ENCODE measurements at regions not wholly inside any gene's neighbourhood (a gene's known extent, or its start where the extent isn't known, plus 50 kb on each side); places are given as distances from the start of the nearest gene placed in this dataset.
"Not testable (repeated sequence)": the region's sequence is repeated elsewhere in the genome, so short reads cannot be mapped to it uniquely, and the experiment has no call there.

GRCh38 chr1:172835834-172836233, 176.9 kb downstream of the FASLG start:
- Histone ChIP-seq H3K9me2 (replicated peaks; ENCODE audit: insufficient read depth, low read length) (no peaks in the 10 kb centered on the region), H4K20me1 (ENCODE audit: low read depth, low read length) (no peaks in the 10 kb centered on the region), H3K4me2 (ENCODE audit: low read depth, low read length, poor library complexity, severe bottlenecking) (no peak overlapping the region), H3K27me3 (ENCODE audit: low read length) (no peaks in the 10 kb centered on the region), H2AFZ (ENCODE audit: low read depth, low read length, severe bottlenecking) (no peak overlapping the region), H3K9me3 (ENCODE audit: insufficient read depth, low read length) (no peaks in the 10 kb centered on the region), H3K9ac (ENCODE audit: low read length) (no peak overlapping the region), H3K27ac (ENCODE audit: low read depth, low read length) (no peak overlapping the region), H3K79me2 (ENCODE audit: insufficient read depth, low read length) (no peaks in the 10 kb centered on the region), H3K36me3 (ENCODE audit: low read length) (no peaks in the 10 kb centered on the region), H3F3A (ENCODE audit: insufficient read depth) (no peaks in the 10 kb centered on the region), H3K4me3 (ENCODE audit: insufficient read depth, low read length, poor library complexity, severe bottlenecking) (no peak overlapping the region)
- TF ChIP-seq EZH2phosphoT487 (conservative IDR thresholded peaks at IDR 0.05; ENCODE audit: low read length) = no peak
- no peak for TF ChIP-seq CTCF (IDR thresholded peaks at IDR 0.05; ENCODE audit: insufficient read depth, low read length, poor library complexity, severe bottlenecking)

GRCh38 chr1:172837816-172838679, 179.1 kb downstream of the FASLG start:
- no peaks in the 10 kb centered on the region for H3K9me2 ChIP-seq (replicated peaks; ENCODE audit: insufficient read depth, low read length)
- TF ChIP-seq EZH2phosphoT487 (conservative IDR thresholded peaks at IDR 0.05; ENCODE audit: low read length) (no peak), CTCF (IDR thresholded peaks at IDR 0.05; ENCODE audit: insufficient read depth, low read length, poor library complexity, severe bottlenecking) (no peak)
- H4K20me1 ChIP-seq (ENCODE audit: low read depth, low read length) = no peaks in the 10 kb centered on the region
- no peaks in the 10 kb centered on the region for H3K36me3 ChIP-seq (ENCODE audit: low read length)
- no peaks in the 10 kb centered on the region for H3K79me2 ChIP-seq (ENCODE audit: insufficient read depth, low read length)
- no peak overlapping the region for H2AFZ ChIP-seq (ENCODE audit: low read depth, low read length, severe bottlenecking)
- no peak overlapping the region for H3K4me2 ChIP-seq (ENCODE audit: low read depth, low read length, poor library complexity, severe bottlenecking)
- H3K9me3 ChIP-seq (ENCODE audit: insufficient read depth, low read length) = no peaks in the 10 kb centered on the region
- H3K4me3 ChIP-seq (ENCODE audit: insufficient read depth, low read length, poor library complexity, severe bottlenecking) = no peak overlapping the region
- H3K9ac ChIP-seq (ENCODE audit: low read length) = no peak overlapping the region
- H3K27ac ChIP-seq (ENCODE audit: low read depth, low read length) = no peak overlapping the region
- no peaks in the 10 kb centered on the region for H3K27me3 ChIP-seq (ENCODE audit: low read length)
- no peaks in the 10 kb centered on the region for H3F3A ChIP-seq (ENCODE audit: insufficient read depth)

- Histone ChIP-seq H3K27me3 (ENCODE audit: low read length) (no peaks in the 10 kb centered on the region), H3K4me3 (ENCODE audit: insufficient read depth, low read length, poor library complexity, severe bottlenecking) (no peak overlapping the region), H4K20me1 (ENCODE audit: low read depth, low read length) (no peaks in the 10 kb centered on the region), H3K9ac (ENCODE audit: low read length) (no peak overlapping the region), H3K27ac (ENCODE audit: low read depth, low read length) (no peak overlapping the region), H3K9me2 (replicated peaks; ENCODE audit: insufficient read depth, low read length) (no peaks in the 10 kb centered on the region), H3F3A (ENCODE audit: insufficient read depth) (no peaks in the 10 kb centered on the region), H3K36me3 (ENCODE audit: low read length) (no peaks in the 10 kb centered on the region), H2AFZ (ENCODE audit: low read depth, low read length, severe bottlenecking) (no peak overlapping the region), H3K79me2 (ENCODE audit: insufficient read depth, low read length) (no peaks in the 10 kb centered on the region), H3K9me3 (ENCODE audit: insufficient read depth, low read length) (no peaks in the 10 kb centered on the region), H3K4me2 (ENCODE audit: low read depth, low read length, poor library complexity, severe bottlenecking) (no peak overlapping the region)
- TF ChIP-seq CTCF (IDR thresholded peaks at IDR 0.05; ENCODE audit: insufficient read depth, low read length, poor library complexity, severe bottlenecking) = no peak
- TF ChIP-seq EZH2phosphoT487 (conservative IDR thresholded peaks at IDR 0.05; ENCODE audit: low read length) = no peak
These were observed 179.9 kb downstream of the FASLG start for GRCh38 chr1:172838680-172839313.

- H2AFZ ChIP-seq (ENCODE audit: low read depth, low read length, severe bottlenecking); H3K36me3 ChIP-seq (ENCODE audit: low read length); H3K4me2 ChIP-seq (ENCODE audit: low read depth, low read length, poor library complexity, severe bottlenecking); H3K27me3 ChIP-seq (ENCODE audit: low read length); H3K9ac ChIP-seq (ENCODE audit: low read length); H3K9me2 ChIP-seq (replicated peaks; ENCODE audit: insufficient read depth, low read length); H3K4me3 ChIP-seq (ENCODE audit: insufficient read depth, low read length, poor library complexity, severe bottlenecking); H3F3A ChIP-seq (ENCODE audit: insufficient read depth); H3K27ac ChIP-seq (ENCODE audit: low read depth, low read length); H4K20me1 ChIP-seq (ENCODE audit: low read depth, low read length); H3K9me3 ChIP-seq (ENCODE audit: insufficient read depth, low read length); H3K79me2 ChIP-seq (ENCODE audit: insufficient read depth, low read length): not testable (repeated sequence)
These were observed 180.7 kb downstream of the FASLG start for GRCh38 chr1:172839639-172840038.

Measured in SU-DHL-6 (cell line).